GM23338 (cell line): ENCODE measurements at regions not wholly inside any gene's neighbourhood (a gene's known extent, or its start where the extent isn't known, plus 50 kb on each side); places are given as distances from the start of the nearest gene placed in this dataset.

ENCODE experiments used
- ATAC-seq: fragments of 200-7000 bp; cut with Tn5 transposase; 3 replicates; pipeline ENCODE4 v1.9.1; 2020
- DNase-seq: peaks from one replicate; pipeline ENCODE4 v3.0.0-alpha.2; 2015; ENCODE audit warnings: low spot score
- H2AFZ ChIP-seq: fragments of 200-600 bp; sonication (generic); 2 replicates; pipeline ENCODE4 v1.8.0; 2016; ENCODE audit warnings: antibody characterized with exemption, mild to moderate bottlenecking, moderate library complexity
- H3F3A ChIP-seq: fragments of 200-600 bp; sonication (generic); replicated peaks from 2 replicates; pipeline ENCODE4 v1.8.0; 2017; ENCODE audit warnings: antibody characterized with exemption, mixed run types, low read depth
- H3K27ac ChIP-seq: fragments of 200-600 bp; sonication (generic); 2 replicates; pipeline ENCODE4 v1.6.1; 2016; ENCODE audit warnings: low read depth
- H3K27me3 ChIP-seq: fragments of 200-600 bp; sonication (generic); 2 replicates; pipeline ENCODE4 v1.8.0; 2016; ENCODE audit warnings: mild to moderate bottlenecking, mixed run types, moderate library complexity; ENCODE audit not compliant: insufficient read depth
- H3K36me3 ChIP-seq: fragments of 200-600 bp; sonication (generic); 2 replicates; pipeline ENCODE4 v1.8.0; 2016; ENCODE audit warnings: mild to moderate bottlenecking; ENCODE audit not compliant: insufficient read depth
- H3K4me1 ChIP-seq: fragments of 200-600 bp; sonication (generic); 2 replicates; pipeline ENCODE4 v1.8.0; 2016; ENCODE audit warnings: mild to moderate bottlenecking, moderate library complexity; ENCODE audit not compliant: insufficient read depth
- H3K4me2 ChIP-seq: fragments of 200-600 bp; sonication (generic); 2 replicates; pipeline ENCODE4 v1.7.1; 2017; ENCODE audit warnings: mixed run types
- H3K4me3 ChIP-seq: fragments of 200-600 bp; sonication (generic); 2 replicates; pipeline ENCODE4 v1.6.1; 2016; ENCODE audit warnings: mixed run types
- H3K79me2 ChIP-seq: fragments of 200-600 bp; sonication (generic); replicated peaks from 2 replicates; pipeline ENCODE4 v1.8.0; 2017; ENCODE audit warnings: mild to moderate bottlenecking; ENCODE audit not compliant: insufficient read depth
- H3K9me2 ChIP-seq: fragments of 200-600 bp; sonication (generic); 2 replicates; pipeline ENCODE4 v1.8.0; 2017; ENCODE audit not compliant: insufficient read depth
- H4K20me1 ChIP-seq: fragments of 200-600 bp; sonication (generic); replicated peaks from 2 replicates; pipeline ENCODE4 v1.8.0; 2017; ENCODE audit warnings: mild to moderate bottlenecking; ENCODE audit not compliant: insufficient read depth
- H3K27ac Mint-ChIP-seq: 2 replicates; pipeline ENCODE4 v1.8.0; 2020; ENCODE audit warnings: inconsistent platforms, mild to moderate bottlenecking, moderate library complexity, mixed read lengths
- H3K27me3 Mint-ChIP-seq: 3 replicates; pipeline ENCODE4 v1.8.0; 2022; ENCODE audit warnings: low read depth, mild to moderate bottlenecking, moderate library complexity, mixed read lengths, inconsistent platforms; ENCODE audit not compliant: insufficient read depth, poor library complexity
- H3K36me3 Mint-ChIP-seq: 3 replicates; pipeline ENCODE4 v1.8.0; 2021; ENCODE audit warnings: low read depth, mild to moderate bottlenecking, inconsistent platforms, moderate library complexity, mixed read lengths
- H3K4me1 Mint-ChIP-seq: 3 replicates; pipeline ENCODE4 v1.8.0; 2020; ENCODE audit warnings: mild to moderate bottlenecking, inconsistent platforms, mixed read lengths
- H3K4me3 Mint-ChIP-seq: 3 replicates; pipeline ENCODE4 v1.8.0; 2021; ENCODE audit warnings: moderate library complexity, mild to moderate bottlenecking, inconsistent platforms, mixed read lengths
- H3K9me3 Mint-ChIP-seq: 3 replicates; pipeline ENCODE4 v1.8.0; 2020; ENCODE audit warnings: moderate library complexity, mild to moderate bottlenecking, inconsistent platforms, mixed read lengths
- CREB1 ChIP-seq: fragments of 250-450 bp; sonication (Bioruptor Pico); IDR thresholded peaks from 2 replicates; pipeline ENCODE4 v1.5.0; 2020; ENCODE audit warnings: low read depth, mild to moderate bottlenecking, moderate library complexity
- CTCF ChIP-seq, 2 experiments: fragments of 200-600 bp in 1 of 2; sonication (generic) in 1 of 2; conservative IDR thresholded peaks; 2 replicates each; pipeline versions ENCODE4 v1.5.1 to v1.6.1; 2016 to 2017; ENCODE audit warnings: antibody characterized with exemption in 2 of 2, low read depth in 2 of 2, mild to moderate bottlenecking in 2 of 2, moderate library complexity in 1 of 2
- ETS1 ChIP-seq: IDR thresholded peaks from 2 replicates; pipeline ENCODE4 v1.6.1; 2016; ENCODE audit warnings: antibody characterized with exemption
- EZH2 ChIP-seq: fragments of 200-600 bp; sonication (generic); IDR thresholded peaks from one replicate; pipeline ENCODE4 v1.8.0; 2017; ENCODE audit warnings: antibody characterized with exemption, mild to moderate bottlenecking, low read depth; ENCODE audit not compliant: unreplicated experiment
- EZH2phosphoT487 ChIP-seq: fragments of 200-600 bp; sonication (generic); IDR thresholded peaks from one replicate; pipeline ENCODE4 v1.8.1; 2018; ENCODE audit warnings: antibody characterized with exemption; ENCODE audit not compliant: unreplicated experiment
- JUNB ChIP-seq: IDR thresholded peaks from one replicate; pipeline ENCODE4 v1.6.1; 2016; ENCODE audit warnings: antibody characterized with exemption; ENCODE audit not compliant: unreplicated experiment
- NANOG ChIP-seq: IDR thresholded peaks from 2 replicates; pipeline ENCODE4 v1.6.1; 2016; ENCODE audit warnings: antibody characterized with exemption, borderline replicate concordance
- POLR2AphosphoS5 ChIP-seq: IDR thresholded peaks from 2 replicates; pipeline ENCODE4 v1.6.1; 2016; ENCODE audit warnings: antibody characterized with exemption, low read depth
- REST ChIP-seq: IDR thresholded peaks from one replicate; pipeline ENCODE4 v1.6.1; 2018; ENCODE audit warnings: antibody characterized with exemption; ENCODE audit not compliant: unreplicated experiment
- STAT1 ChIP-seq: IDR thresholded peaks from one replicate; pipeline ENCODE4 v1.6.1; 2016; ENCODE audit warnings: antibody characterized with exemption; ENCODE audit not compliant: unreplicated experiment
- ZNF114 ChIP-seq: fragments of 250-450 bp; sonication (Bioruptor Pico); IDR thresholded peaks from 2 replicates; pipeline ENCODE4 v1.5.0; 2020; ENCODE audit warnings: mild to moderate bottlenecking, moderate library complexity
- ZNF331 ChIP-seq: fragments of 250-450 bp; sonication (Bioruptor Pico); IDR thresholded peaks from 2 replicates; pipeline ENCODE4 v1.5.0; 2020; ENCODE audit warnings: low read depth, mild to moderate bottlenecking, moderate library complexity

- no peak overlapping the region for H3K4me2 ChIP-seq
- no peaks in the 10 kb centered on the region for H3K79me2 ChIP-seq
- Mint-ChIP-seq H3K36me3 (no peaks in the 10 kb centered on the region), H3K4me3 (no peak overlapping the region), H3K4me1 (no peaks in the 10 kb centered on the region), H3K9me3 (no peaks in the 10 kb centered on the region), H3K27me3 (no peaks in the 10 kb centered on the region), H3K27ac (no peak overlapping the region)
- H3K4me1 ChIP-seq = no peaks in the 10 kb centered on the region
- H3F3A ChIP-seq = no peaks in the 10 kb centered on the region
- H3K9me2 ChIP-seq = no peaks in the 10 kb centered on the region
- peak overlapping the region; percentile 29; the same call in 1 of the 2 replicates for H2AFZ ChIP-seq
- no peaks in the 10 kb centered on the region for H3K27me3 ChIP-seq
- H3K36me3 ChIP-seq = no peaks in the 10 kb centered on the region
- TF ChIP-seq NANOG = no peak
- TF ChIP-seq EZH2phosphoT487 = no peak
- TF ChIP-seq CREB1 (CRISPR knock-in tag) = no peak
- no peak for TF ChIP-seq EZH2
- no peak for TF ChIP-seq ZNF114
- TF ChIP-seq ETS1 = no peak
- no peak for TF ChIP-seq ZNF331
- no peak for TF ChIP-seq JUNB
- DNase-seq (no peak), ATAC-seq (no peak)
- no peak overlapping the region for H3K4me3 ChIP-seq
- no peaks in the 10 kb centered on the region for H4K20me1 ChIP-seq
- H3K27ac ChIP-seq = no peak overlapping the region
Observed at GRCh38 chr12:19951664-19952063, 416.7 kb upstream of the PDE3A start.

- Mint-ChIP-seq H3K27ac (no peak overlapping the region), H3K4me1 (no peaks in the 10 kb centered on the region), H3K9me3 (no peaks in the 10 kb centered on the region), H3K36me3 (no peaks in the 10 kb centered on the region), H3K4me3 (no peak overlapping the region), H3K27me3 (no peaks in the 10 kb centered on the region)
- Histone ChIP-seq H3K27me3 (no peaks in the 10 kb centered on the region), H3K9me2 (no peaks in the 10 kb centered on the region), H2AFZ (no peak overlapping the region), H3K79me2 (no peaks in the 10 kb centered on the region), H3F3A (no peaks in the 10 kb centered on the region), H3K4me1 (no peaks in the 10 kb centered on the region), H3K4me2 (no peak overlapping the region), H4K20me1 (no peaks in the 10 kb centered on the region), H3K4me3 (no peak overlapping the region), H3K36me3 (no peaks in the 10 kb centered on the region), H3K27ac (no peak overlapping the region)
- DNase-seq (no peak), ATAC-seq (no peak)
- TF ChIP-seq ZNF331 (no peak), EZH2 (no peak), STAT1 (no peak), CREB1 (CRISPR knock-in tag) (no peak), EZH2phosphoT487 (no peak), CTCF (conservative IDR thresholded peaks at IDR 0.05; ENCODE audit: low read depth in 2 of 2) (no peak), NANOG (no peak), ETS1 (no peak), POLR2AphosphoS5 (no peak), REST (no peak), ZNF114 (no peak)
Observed at GRCh38 chr12:19953734-19954133, 414.6 kb upstream of the PDE3A start.
